Osteocyte (in vitro differentiated cells): ENCODE measurements at regions not wholly inside any gene's neighbourhood (a gene's known extent, or its start where the extent isn't known, plus 50 kb on each side); places are given as distances from the start of the nearest gene placed in this dataset.

Experiments
- DNase-seq: peaks from one replicate; pipeline ENCODE4 v3.0.0; 2021; ENCODE audit warnings: mixed read lengths; ENCODE audit not compliant: unreplicated experiment; ENCODE audit errors: extremely low spot score
- H3K27ac Mint-ChIP-seq: one replicate; pipeline ENCODE4 v1.8.0; 2021; ENCODE audit warnings: mild to moderate bottlenecking, mixed read lengths; ENCODE audit not compliant: unreplicated experiment
- H3K27me3 Mint-ChIP-seq: one replicate; pipeline ENCODE4 v1.8.0; 2021; ENCODE audit warnings: mixed read lengths; ENCODE audit not compliant: unreplicated experiment
- H3K36me3 Mint-ChIP-seq: one replicate; pipeline ENCODE4 v1.8.0; 2021; ENCODE audit warnings: mixed read lengths; ENCODE audit not compliant: unreplicated experiment
- H3K4me1 Mint-ChIP-seq: one replicate; pipeline ENCODE4 v1.8.0; 2021; ENCODE audit warnings: mixed read lengths; ENCODE audit not compliant: unreplicated experiment
- H3K4me3 Mint-ChIP-seq: one replicate; pipeline ENCODE4 v1.8.0; 2021; ENCODE audit warnings: mild to moderate bottlenecking, moderate library complexity, mixed read lengths; ENCODE audit not compliant: unreplicated experiment
- H3K9me3 Mint-ChIP-seq: one replicate; pipeline ENCODE4 v1.8.0; 2021; ENCODE audit warnings: mixed read lengths; ENCODE audit not compliant: unreplicated experiment
- TF ChIP-seq, protein P1 (sequence below): fragments of 200-600 bp; sonication (generic); IDR thresholded peaks from 2 replicates; pipeline ENCODE4 v1.5.0; 2021; ENCODE audit warnings: antibody characterized with exemption, mild to moderate bottlenecking, moderate library complexity

DNA sequence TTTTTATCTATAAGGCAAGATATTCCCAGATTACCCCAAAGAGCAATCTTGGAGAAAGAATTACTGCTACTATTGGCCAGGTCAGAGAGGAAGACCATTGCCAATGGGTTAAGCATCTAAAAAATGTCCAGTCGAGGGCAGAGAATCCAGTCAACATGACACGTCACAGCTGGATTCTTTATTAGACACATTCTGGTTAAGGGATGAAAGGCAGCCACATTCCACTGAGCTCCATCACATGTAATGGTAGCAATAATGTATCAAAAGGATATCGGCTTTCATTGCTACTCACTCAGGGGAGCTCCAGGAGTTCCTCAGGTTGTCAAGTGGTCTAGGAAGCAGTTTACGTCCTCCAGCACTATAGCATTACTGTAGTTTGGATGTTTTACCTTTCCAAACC lies 421.1 kb downstream of the PLOD2 start:
- no peak for DNase-seq
- no peaks in the 10 kb centered on the region for H3K36me3 Mint-ChIP-seq
- no peak overlapping the region for H3K4me3 Mint-ChIP-seq
- no peaks in the 10 kb centered on the region for H3K4me1 Mint-ChIP-seq
- peaks cover 4% of the 10 kb centered on the region for H3K9me3 Mint-ChIP-seq
- TF ChIP-seq, protein P1, sequence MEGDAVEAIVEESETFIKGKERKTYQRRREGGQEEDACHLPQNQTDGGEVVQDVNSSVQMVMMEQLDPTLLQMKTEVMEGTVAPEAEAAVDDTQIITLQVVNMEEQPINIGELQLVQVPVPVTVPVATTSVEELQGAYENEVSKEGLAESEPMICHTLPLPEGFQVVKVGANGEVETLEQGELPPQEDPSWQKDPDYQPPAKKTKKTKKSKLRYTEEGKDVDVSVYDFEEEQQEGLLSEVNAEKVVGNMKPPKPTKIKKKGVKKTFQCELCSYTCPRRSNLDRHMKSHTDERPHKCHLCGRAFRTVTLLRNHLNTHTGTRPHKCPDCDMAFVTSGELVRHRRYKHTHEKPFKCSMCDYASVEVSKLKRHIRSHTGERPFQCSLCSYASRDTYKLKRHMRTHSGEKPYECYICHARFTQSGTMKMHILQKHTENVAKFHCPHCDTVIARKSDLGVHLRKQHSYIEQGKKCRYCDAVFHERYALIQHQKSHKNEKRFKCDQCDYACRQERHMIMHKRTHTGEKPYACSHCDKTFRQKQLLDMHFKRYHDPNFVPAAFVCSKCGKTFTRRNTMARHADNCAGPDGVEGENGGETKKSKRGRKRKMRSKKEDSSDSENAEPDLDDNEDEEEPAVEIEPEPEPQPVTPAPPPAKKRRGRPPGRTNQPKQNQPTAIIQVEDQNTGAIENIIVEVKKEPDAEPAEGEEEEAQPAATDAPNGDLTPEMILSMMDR, result no peak
- no peak overlapping the region for H3K27ac Mint-ChIP-seq
- no peaks in the 10 kb centered on the region for H3K27me3 Mint-ChIP-seq

DNA sequence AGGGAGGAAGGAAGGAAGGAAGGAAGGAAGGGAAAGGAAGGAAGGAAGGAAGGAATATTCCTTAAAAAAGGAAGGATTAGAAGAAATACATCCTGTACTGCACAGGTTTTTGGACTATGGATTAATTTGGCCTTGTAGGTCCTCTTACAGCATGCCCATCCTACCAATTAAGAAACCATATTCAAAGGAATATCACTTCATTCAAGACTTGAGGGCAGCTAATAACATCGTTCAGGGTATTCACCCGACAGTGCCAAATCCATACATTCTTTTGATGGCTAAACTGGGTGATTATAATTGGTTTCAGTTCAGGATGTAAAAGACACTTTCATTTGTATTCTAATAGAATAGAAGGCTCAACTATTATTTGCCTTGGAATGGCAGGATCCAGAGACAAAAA lies 410.3 kb downstream of the PLOD2 start:
- TF ChIP-seq, protein P1, result no peak
- Mint-ChIP-seq H3K9me3 (no peaks in the 10 kb centered on the region), H3K36me3 (no peaks in the 10 kb centered on the region), H3K27me3 (peaks cover 11% of the 10 kb centered on the region), H3K27ac (no peak overlapping the region), H3K4me1 (no peaks in the 10 kb centered on the region), H3K4me3 (no peak overlapping the region)
- no peak for DNase-seq

DNA sequence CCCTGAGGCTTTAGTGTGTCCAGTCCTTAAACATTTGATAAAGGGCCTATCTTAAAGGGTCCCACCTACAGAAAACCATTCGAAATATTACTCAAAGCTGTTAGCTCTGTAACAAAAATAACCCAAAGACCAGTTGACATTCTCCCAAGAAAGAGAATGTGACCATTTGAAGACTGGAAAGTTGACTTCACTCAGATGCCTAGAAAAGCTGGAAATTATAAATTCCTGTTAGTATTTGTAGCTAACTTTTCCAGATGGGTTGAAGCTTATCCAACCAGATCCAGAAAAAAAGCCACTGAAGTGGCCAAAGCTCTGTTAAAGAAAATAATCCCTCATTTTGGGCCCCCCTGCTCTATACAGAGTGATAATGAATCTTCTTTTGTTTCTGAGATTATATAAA lies 408.4 kb downstream of the PLOD2 start:
- TF ChIP-seq, protein P1, result no peak
- no peaks in the 10 kb centered on the region for H3K36me3 Mint-ChIP-seq

DNA sequence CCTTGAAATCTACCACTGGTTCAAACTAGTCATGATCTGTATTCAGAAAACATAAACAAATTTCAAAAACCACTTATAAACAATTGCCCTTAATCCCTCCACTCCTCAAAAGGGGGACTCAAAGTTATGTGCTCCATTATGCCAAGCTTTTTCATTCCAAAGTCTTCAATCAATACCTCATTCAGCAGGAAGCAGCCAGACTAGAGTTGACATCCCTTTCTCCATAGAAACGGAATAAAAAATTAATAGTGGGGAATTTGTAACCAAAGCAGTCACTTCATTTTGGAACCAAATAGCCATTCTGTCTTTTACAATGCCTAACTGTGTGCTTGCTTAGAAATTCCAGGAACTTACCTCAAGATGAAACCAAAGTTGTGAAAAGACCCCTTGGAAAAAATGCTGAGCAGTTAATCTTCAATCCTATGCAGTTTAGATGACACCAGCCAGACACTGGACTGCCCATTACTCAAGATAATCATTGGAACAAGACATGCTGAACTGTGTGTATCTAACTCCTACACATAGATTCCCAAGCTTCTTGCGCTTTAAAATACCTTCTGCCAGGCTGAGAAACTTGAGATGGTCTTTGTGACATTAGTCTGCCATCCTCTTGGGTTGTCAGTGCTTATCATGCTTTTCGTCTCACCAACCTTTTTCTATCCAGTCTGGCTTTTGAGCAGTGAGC lies 406.2 kb downstream of the PLOD2 start:
- no peak overlapping the region for H3K27ac Mint-ChIP-seq
- DNase-seq, result no peak
- H3K4me3 Mint-ChIP-seq, result no peak overlapping the region
- TF ChIP-seq, protein P1, result no peak
- H3K27me3 Mint-ChIP-seq, result peaks cover 21% of the 10 kb centered on the region
- H3K36me3 Mint-ChIP-seq, result no peaks in the 10 kb centered on the region
- H3K9me3 Mint-ChIP-seq, result no peaks in the 10 kb centered on the region
- H3K4me1 Mint-ChIP-seq, result no peaks in the 10 kb centered on the region

More for the DNA sequence above, 408.4 kb downstream of the PLOD2 start:
- H3K27me3 Mint-ChIP-seq, result peaks cover 17% of the 10 kb centered on the region
- H3K9me3 Mint-ChIP-seq, result no peaks in the 10 kb centered on the region
- no peak overlapping the region for H3K27ac Mint-ChIP-seq
- H3K4me3 Mint-ChIP-seq, result no peak overlapping the region
- no peak for DNase-seq
- H3K4me1 Mint-ChIP-seq, result no peaks in the 10 kb centered on the region

DNA sequence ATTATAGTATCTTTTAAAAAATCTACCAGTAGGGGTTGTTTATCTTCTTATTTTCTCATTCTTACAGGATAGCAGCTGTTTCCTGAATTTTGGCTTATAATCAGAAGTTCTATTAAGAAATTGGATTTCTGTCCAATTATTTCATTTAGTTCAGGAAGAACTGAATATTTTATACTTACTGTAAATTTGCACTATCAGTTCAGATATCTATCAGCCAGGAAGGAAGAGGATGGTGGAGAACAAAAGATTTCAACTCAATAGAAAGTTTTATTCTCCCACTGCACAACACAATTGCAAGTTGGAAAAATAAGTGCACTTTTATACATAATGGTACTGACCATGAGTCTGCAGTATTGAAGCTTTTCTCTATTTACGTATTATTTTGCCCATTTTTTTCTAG lies 400.9 kb downstream of the PLOD2 start:
- Mint-ChIP-seq H3K27ac (no peak overlapping the region), H3K4me3 (no peak overlapping the region), H3K4me1 (no peaks in the 10 kb centered on the region), H3K9me3 (no peaks in the 10 kb centered on the region), H3K27me3 (peaks cover 18% of the 10 kb centered on the region), H3K36me3 (no peaks in the 10 kb centered on the region)
- TF ChIP-seq, protein P1, result no peak
- DNase-seq, result no peak
